ENCODE measurements at regions not wholly inside any gene's neighbourhood (a gene's known extent, or its start where the extent isn't known, plus 50 kb on each side); places are given as distances from the start of the nearest gene placed in this dataset.

- Histone ChIP-seq H3K27ac (ENCODE audit: low read length) (no peak overlapping the region), H3K9me3 (ENCODE audit: control insufficient read depth, insufficient read depth, low read depth, low read length) (no peaks in the 10 kb centered on the region), H3K4me3 (ENCODE audit: low read depth in 2 of 2, low read length in 2 of 2) (no peak overlapping the region), H3K36me3 (ENCODE audit: control insufficient read depth, insufficient read depth, low read length) (no peaks in the 10 kb centered on the region), H3K4me1 (ENCODE audit: control insufficient read depth, insufficient read depth, low read length) (no peaks in the 10 kb centered on the region), H3K27me3 (ENCODE audit: control insufficient read depth, insufficient read depth, low read length) (no peaks in the 10 kb centered on the region)
- in situ Hi-C loops (cut with HindIII; ENCODE audit: low pct_unique_long_range_greater_than_20kb, low sequenced_read_pairs): no loop called here
- ChIA-PET CTCF (no interaction called here), POLR2A (no interaction called here)
- no peak for TF ChIP-seq REST (IDR thresholded peaks at IDR 0.05; ENCODE audit: insufficient read depth in 1 of 2, low read depth in 2 of 2, low read length in 1 of 2)
- intact Hi-C loops (cut with micrococcal nuclease; ENCODE audit: unreplicated experiment): no loop called here
- DNase-seq (ENCODE audit: low read depth, low spot score): no peak
- no TSS peak for BruUV-seq (replicated peaks)
- ATAC-seq: no peak
Observed at GRCh38 chr4:28179126-28179525, 1318.5 kb downstream of the STIM2 start.

DNA sequence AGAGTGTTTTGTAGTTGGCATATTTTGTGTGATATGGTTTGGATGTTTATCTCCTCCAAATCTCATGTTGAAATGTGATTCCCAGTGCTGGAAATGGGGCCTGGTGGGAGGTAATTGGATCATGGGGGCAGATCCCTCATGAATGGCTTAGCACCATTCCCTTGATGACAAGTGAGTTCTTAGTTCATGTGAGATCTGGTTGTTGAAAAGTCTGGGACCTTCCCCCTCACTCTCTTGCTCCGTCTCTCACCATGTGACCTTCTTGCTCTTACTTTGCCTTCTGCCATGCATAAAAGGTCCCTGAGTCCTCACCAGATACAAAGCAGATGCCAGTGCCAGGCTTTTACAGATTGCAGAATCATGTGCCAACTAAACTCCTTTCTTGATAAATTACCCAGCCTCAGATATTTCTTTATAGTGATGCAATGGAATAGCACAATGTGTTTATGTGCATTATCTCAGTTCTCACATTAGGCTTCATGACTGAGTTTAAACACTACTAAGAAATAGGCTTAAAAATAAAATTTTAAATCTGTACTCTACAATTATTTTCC is 1348.8 kb downstream of the STIM2 start:
- BruUV-seq (replicated peaks): no TSS peak
- Histone ChIP-seq H3K4me1 (ENCODE audit: control insufficient read depth, insufficient read depth, low read length) (no peaks in the 10 kb centered on the region), H3K27me3 (ENCODE audit: control insufficient read depth, insufficient read depth, low read length) (no peaks in the 10 kb centered on the region), H3K36me3 (ENCODE audit: control insufficient read depth, insufficient read depth, low read length) (no peaks in the 10 kb centered on the region), H3K27ac (ENCODE audit: low read length) (no peak overlapping the region), H3K4me3 (ENCODE audit: low read depth in 2 of 2, low read length in 2 of 2) (no peak overlapping the region), H3K9me3 (ENCODE audit: control insufficient read depth, insufficient read depth, low read depth, low read length) (no peaks in the 10 kb centered on the region)
- no peak for TF ChIP-seq SIN3A (IDR thresholded peaks at IDR 0.05; ENCODE audit: borderline replicate concordance, insufficient read depth, low read depth, low read length)
- in situ Hi-C loops (cut with HindIII; ENCODE audit: low pct_unique_long_range_greater_than_20kb, low sequenced_read_pairs) (no loop called here), intact Hi-C loops (cut with micrococcal nuclease; ENCODE audit: unreplicated experiment) (no loop called here)
- ChIA-PET POLR2A (no interaction called here), CTCF (no interaction called here)
- ATAC-seq (no peak), DNase-seq (ENCODE audit: low read depth, low spot score) (no peak)

GRCh38 chr4:28211676-28212470 is 1351.2 kb downstream of the STIM2 start:
- H3K27ac ChIP-seq (ENCODE audit: low read length): no peak overlapping the region
- POLR2A ChIA-PET: no interaction called here

More at GRCh38 chr4:28211676-28212470, 1351.2 kb downstream of the STIM2 start:
- H3K27me3 ChIP-seq (ENCODE audit: control insufficient read depth, insufficient read depth, low read length): no peaks in the 10 kb centered on the region
- H3K9me3 ChIP-seq (ENCODE audit: control insufficient read depth, insufficient read depth, low read depth, low read length): no peaks in the 10 kb centered on the region
- no peak overlapping the region for H3K4me3 ChIP-seq (ENCODE audit: low read depth in 2 of 2, low read length in 2 of 2)
- no peaks in the 10 kb centered on the region for H3K36me3 ChIP-seq (ENCODE audit: control insufficient read depth, insufficient read depth, low read length)
- BruUV-seq (replicated peaks): no TSS peak
- DNase-seq (ENCODE audit: low read depth, low spot score) (no peak), ATAC-seq (no peak)
- H3K4me1 ChIP-seq (ENCODE audit: control insufficient read depth, insufficient read depth, low read length): no peaks in the 10 kb centered on the region
- intact Hi-C loops (cut with micrococcal nuclease; ENCODE audit: unreplicated experiment) (no loop called here), in situ Hi-C loops (cut with HindIII; ENCODE audit: low pct_unique_long_range_greater_than_20kb, low sequenced_read_pairs) (no loop called here)
- TF ChIP-seq TCF7L2 (IDR thresholded peaks at IDR 0.05; ENCODE audit: low read depth, low read length) (no peak), SIN3A (IDR thresholded peaks at IDR 0.05; ENCODE audit: borderline replicate concordance, insufficient read depth, low read depth, low read length) (no peak), POLR2AphosphoS5 (IDR thresholded peaks at IDR 0.05; ENCODE audit: low read depth, low read length) (no peak), REST (IDR thresholded peaks at IDR 0.05; ENCODE audit: insufficient read depth in 1 of 2, low read depth in 2 of 2, low read length in 1 of 2) (no peak)
- TF ChIP-seq, protein P1, sequence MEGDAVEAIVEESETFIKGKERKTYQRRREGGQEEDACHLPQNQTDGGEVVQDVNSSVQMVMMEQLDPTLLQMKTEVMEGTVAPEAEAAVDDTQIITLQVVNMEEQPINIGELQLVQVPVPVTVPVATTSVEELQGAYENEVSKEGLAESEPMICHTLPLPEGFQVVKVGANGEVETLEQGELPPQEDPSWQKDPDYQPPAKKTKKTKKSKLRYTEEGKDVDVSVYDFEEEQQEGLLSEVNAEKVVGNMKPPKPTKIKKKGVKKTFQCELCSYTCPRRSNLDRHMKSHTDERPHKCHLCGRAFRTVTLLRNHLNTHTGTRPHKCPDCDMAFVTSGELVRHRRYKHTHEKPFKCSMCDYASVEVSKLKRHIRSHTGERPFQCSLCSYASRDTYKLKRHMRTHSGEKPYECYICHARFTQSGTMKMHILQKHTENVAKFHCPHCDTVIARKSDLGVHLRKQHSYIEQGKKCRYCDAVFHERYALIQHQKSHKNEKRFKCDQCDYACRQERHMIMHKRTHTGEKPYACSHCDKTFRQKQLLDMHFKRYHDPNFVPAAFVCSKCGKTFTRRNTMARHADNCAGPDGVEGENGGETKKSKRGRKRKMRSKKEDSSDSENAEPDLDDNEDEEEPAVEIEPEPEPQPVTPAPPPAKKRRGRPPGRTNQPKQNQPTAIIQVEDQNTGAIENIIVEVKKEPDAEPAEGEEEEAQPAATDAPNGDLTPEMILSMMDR (IDR thresholded peaks at IDR 0.05): no peak
- CTCF ChIA-PET: no interaction called here

Measured in Panc1 (cell line).